OCI-LY7 (cell line): ENCODE measurements at regions not wholly inside any gene's neighbourhood (a gene's known extent, or its start where the extent isn't known, plus 50 kb on each side); places are given as distances from the start of the nearest gene placed in this dataset.

Experiments used
- BruUV-seq: library from RNA; stranded (reverse); fragments of 400-500 nt; replicated peaks from 2 replicates; lab custom pipeline; 2021; lab: Mats Ljungman, UMichigan
- CTCF ChIA-PET: fragments of 300-600 bp; sonication (Branson Sonifier 250); formaldehyde crosslinking; loops from one replicate; lab custom pipeline; 2022; ENCODE audit warnings: antibody characterized with exemption; ENCODE audit not compliant: unreplicated experiment; lab: Charles Lee
- POLR2A ChIA-PET: fragments of 300-600 bp; sonication (Branson Sonifier 250); formaldehyde crosslinking; loops from one replicate; lab custom pipeline; 2022; ENCODE audit warnings: antibody characterized with exemption; lab: Charles Lee
- DNase-seq: peaks from one replicate; pipeline ENCODE4 v3.0.0-alpha.2; 2015; ENCODE audit warnings: low spot score
- H2AFZ ChIP-seq: fragments of 200-600 bp; sonication (generic), shearing (Covaris generic); 2 replicates; pipeline ENCODE4 v1.6.1; 2014; ENCODE audit warnings: mild to moderate bottlenecking, antibody characterized with exemption, low read length, moderate library complexity
- H3K27ac ChIP-seq: fragments of 200-600 bp; sonication (generic); 2 replicates; pipeline ENCODE4 v1.5.1; 2014; ENCODE audit warnings: mixed run types, low read depth, mild to moderate bottlenecking, moderate library complexity, low read length, inconsistent platforms; ENCODE audit not compliant: poor library complexity, severe bottlenecking
- H3K36me3 ChIP-seq: fragments of 200-600 bp; sonication (generic); 2 replicates; pipeline ENCODE4 v1.6.1; 2014; ENCODE audit warnings: mild to moderate bottlenecking, antibody characterized with exemption, low read length, moderate library complexity, mixed read lengths; ENCODE audit not compliant: insufficient read depth
- H3K4me1 ChIP-seq: fragments of 200-600 bp; sonication (generic); 2 replicates; pipeline ENCODE4 v1.5.1; 2014; ENCODE audit warnings: mild to moderate bottlenecking, low read length; ENCODE audit not compliant: insufficient read depth, poor library complexity, severe bottlenecking
- H3K4me2 ChIP-seq: fragments of 200-600 bp; sonication (generic); 2 replicates; pipeline ENCODE4 v1.6.1; 2014; ENCODE audit warnings: mild to moderate bottlenecking, low read length
- H3K4me3 ChIP-seq: fragments of 200-600 bp; sonication (generic); 2 replicates; pipeline ENCODE4 v1.5.1; 2014; ENCODE audit warnings: mild to moderate bottlenecking, low read depth, low read length; ENCODE audit not compliant: poor library complexity, severe bottlenecking
- H3K79me2 ChIP-seq: fragments of 200-600 bp; sonication (generic); 2 replicates; pipeline ENCODE4 v1.6.1; 2016; ENCODE audit warnings: low read depth, mild to moderate bottlenecking, low read length, moderate library complexity, mixed read lengths; ENCODE audit not compliant: insufficient read depth
- H3K9me2 ChIP-seq: fragments of 200-600 bp; sonication (generic); 2 replicates; pipeline ENCODE4 v1.6.1; 2016; ENCODE audit warnings: mild to moderate bottlenecking, low read length, mixed read lengths; ENCODE audit not compliant: insufficient read depth
- H3K9me3 ChIP-seq: fragments of 200-600 bp; sonication (generic); 2 replicates; pipeline ENCODE4 v1.6.1; 2014; ENCODE audit warnings: mild to moderate bottlenecking, mixed run types, low read length, mixed read lengths
- H4K20me1 ChIP-seq: fragments of 200-600 bp; sonication (generic); 2 replicates; pipeline ENCODE4 v1.6.1; 2014; ENCODE audit warnings: mild to moderate bottlenecking, antibody characterized with exemption, low read length, moderate library complexity, mixed read lengths; ENCODE audit not compliant: insufficient read depth
- EZH2phosphoT487 ChIP-seq: fragments of 200-600 bp; sonication (generic); IDR thresholded peaks from 2 replicates; pipeline ENCODE4 v1.6.1; 2018; ENCODE audit warnings: low read depth, borderline replicate concordance, mild to moderate bottlenecking, mixed run types, antibody characterized with exemption, low read length, moderate library complexity, mixed read lengths
- intact Hi-C: fragments of 100-400 bp; cut with micrococcal nuclease; formaldehyde crosslinking; loops from one replicate; pipeline ENCODE4 v1.10.0; 2022; ENCODE audit not compliant: unreplicated experiment
- TF ChIP-seq, protein P1 (sequence below): fragments of 200-600 bp; sonication (generic); conservative IDR thresholded peaks from 2 replicates; pipeline ENCODE4 v1.5.1; 2014; ENCODE audit warnings: mild to moderate bottlenecking, antibody characterized with exemption, low read length, moderate library complexity, mixed read lengths

DNA sequence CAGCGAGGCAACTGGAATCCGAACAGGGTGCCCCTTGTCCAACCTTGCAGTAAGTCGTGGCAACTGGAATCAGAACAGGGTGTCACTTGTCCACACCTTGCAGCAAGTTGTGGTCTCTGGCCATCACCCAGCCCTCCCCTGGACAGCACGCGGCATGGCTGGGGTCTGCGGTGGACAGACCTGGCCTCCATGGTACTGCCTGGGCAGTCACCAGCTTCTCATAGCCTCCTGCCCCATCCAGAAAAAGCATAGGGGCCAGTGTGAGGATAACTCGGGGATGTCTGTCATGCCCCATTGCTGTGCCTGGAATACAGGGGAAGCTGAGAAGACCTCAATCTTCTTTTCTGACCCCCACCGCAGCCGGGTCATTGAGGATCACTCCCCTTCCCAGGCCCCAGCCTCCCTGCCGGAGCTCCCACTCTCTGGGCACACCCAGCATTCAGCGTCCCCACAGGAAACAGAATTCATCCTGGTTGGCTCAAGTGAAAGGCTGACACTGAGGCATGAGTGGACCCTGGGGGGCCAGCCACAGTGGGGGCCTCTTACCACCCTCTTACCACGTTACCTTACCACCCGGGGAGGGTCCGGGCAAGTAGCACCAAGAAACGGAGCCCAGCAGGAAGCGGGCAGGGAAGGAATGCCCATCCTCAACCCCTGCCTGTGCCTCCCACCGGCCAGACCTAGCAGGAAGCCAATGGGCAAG lies 68.0 kb upstream of the RAB6C start:
- no TSS peak for BruUV-seq
- Histone ChIP-seq H3K9me3 (no peaks in the 10 kb centered on the region), H3K27ac (no peak overlapping the region), H3K36me3 (no peaks in the 10 kb centered on the region), H3K4me1 (no peaks in the 10 kb centered on the region), H3K9me2 (no peaks in the 10 kb centered on the region), H3K4me3 (no peak overlapping the region), H2AFZ (no peak overlapping the region), H4K20me1 (no peaks in the 10 kb centered on the region), H3K79me2 (no peaks in the 10 kb centered on the region), H3K4me2 (no peak overlapping the region)
- TF ChIP-seq EZH2phosphoT487 = no peak
- TF ChIP-seq, protein P1, sequence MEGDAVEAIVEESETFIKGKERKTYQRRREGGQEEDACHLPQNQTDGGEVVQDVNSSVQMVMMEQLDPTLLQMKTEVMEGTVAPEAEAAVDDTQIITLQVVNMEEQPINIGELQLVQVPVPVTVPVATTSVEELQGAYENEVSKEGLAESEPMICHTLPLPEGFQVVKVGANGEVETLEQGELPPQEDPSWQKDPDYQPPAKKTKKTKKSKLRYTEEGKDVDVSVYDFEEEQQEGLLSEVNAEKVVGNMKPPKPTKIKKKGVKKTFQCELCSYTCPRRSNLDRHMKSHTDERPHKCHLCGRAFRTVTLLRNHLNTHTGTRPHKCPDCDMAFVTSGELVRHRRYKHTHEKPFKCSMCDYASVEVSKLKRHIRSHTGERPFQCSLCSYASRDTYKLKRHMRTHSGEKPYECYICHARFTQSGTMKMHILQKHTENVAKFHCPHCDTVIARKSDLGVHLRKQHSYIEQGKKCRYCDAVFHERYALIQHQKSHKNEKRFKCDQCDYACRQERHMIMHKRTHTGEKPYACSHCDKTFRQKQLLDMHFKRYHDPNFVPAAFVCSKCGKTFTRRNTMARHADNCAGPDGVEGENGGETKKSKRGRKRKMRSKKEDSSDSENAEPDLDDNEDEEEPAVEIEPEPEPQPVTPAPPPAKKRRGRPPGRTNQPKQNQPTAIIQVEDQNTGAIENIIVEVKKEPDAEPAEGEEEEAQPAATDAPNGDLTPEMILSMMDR = no peak
- ChIA-PET CTCF (no interaction called here), POLR2A (no interaction called here)
- DNase-seq = no peak
- intact Hi-C loops = no loop called here

DNA sequence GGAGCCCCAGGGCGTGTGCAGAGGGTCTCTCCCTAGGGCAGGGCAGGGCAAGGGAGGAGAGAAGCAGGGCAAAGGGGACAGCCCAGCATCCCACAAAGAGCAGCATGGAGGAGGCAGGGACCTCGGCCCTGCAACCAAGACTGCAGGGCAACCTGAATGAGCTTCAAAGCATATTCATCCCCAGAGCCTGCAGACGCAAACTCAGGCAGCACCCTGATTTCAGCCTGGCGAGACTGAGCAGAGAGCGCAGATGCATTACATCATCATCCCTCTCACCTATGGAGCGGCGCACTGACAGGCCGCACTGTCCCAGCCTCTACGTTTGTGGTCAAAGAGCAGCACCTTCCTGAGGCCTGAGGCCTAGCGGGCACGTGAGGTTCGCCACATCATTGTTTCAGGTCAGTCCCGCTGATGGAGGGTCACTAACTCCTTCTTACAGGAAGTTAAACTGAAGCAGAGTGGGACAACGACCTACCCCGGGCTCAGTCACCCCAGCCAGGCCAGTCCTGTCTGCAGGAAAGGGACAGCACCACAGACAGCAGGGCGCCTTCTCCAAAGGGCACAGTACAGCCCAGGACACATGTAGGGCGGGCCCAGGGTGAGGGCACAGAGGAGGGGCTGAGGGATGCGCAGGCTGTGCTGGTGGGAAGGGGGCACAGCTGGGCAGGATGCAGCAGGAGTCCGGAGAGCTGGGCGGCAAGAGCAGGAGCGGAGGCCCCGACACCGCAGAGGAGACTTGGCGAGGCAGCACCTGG lies 67.2 kb upstream of the RAB6C start:
- TF ChIP-seq, protein P1 = no peak
- TF ChIP-seq EZH2phosphoT487 = no peak
- no TSS peak for BruUV-seq
- Histone ChIP-seq H3K4me3 (no peak overlapping the region), H3K4me2 (no peak overlapping the region), H3K4me1 (no peaks in the 10 kb centered on the region), H3K27ac (no peak overlapping the region), H2AFZ (no peak overlapping the region), H3K79me2 (no peaks in the 10 kb centered on the region), H3K36me3 (no peaks in the 10 kb centered on the region), H3K9me2 (no peaks in the 10 kb centered on the region), H4K20me1 (no peaks in the 10 kb centered on the region), H3K9me3 (no peaks in the 10 kb centered on the region)
- ChIA-PET CTCF (no interaction called here), POLR2A (interaction anchor here (0.6 kb wide), 1 partner anchor 189 kb away, joined by 3 read pairs; no protein-coding TSS in a partner anchor)
- DNase-seq = no peak
- intact Hi-C loops = no loop called here
